ENCODE measurements at regions not wholly inside any gene's neighbourhood (a gene's known extent, or its start where the extent isn't known, plus 50 kb on each side); places are given as distances from the start of the nearest gene placed in this dataset.

GRCh38 chr10:111968647-111969046, 214.9 kb downstream of the GPAM start:
- TF ChIP-seq CTCF (conservative IDR thresholded peaks at IDR 0.05; ENCODE audit: low read length) (no peak), EZH2phosphoT487 (IDR thresholded peaks at IDR 0.05; ENCODE audit: borderline replicate concordance) (no peak)

Data from Loucy (cell line).